COLO668 (cell line): ENCODE measurements at regions not wholly inside any gene's neighbourhood (a gene's known extent, or its start where the extent isn't known, plus 50 kb on each side); places are given as distances from the start of the nearest gene placed in this dataset.

ENCODE experiments used
- DNase-seq: peaks from one replicate; lab custom pipeline; 2025; ENCODE audit not compliant: unreplicated experiment; lab: John Stamatoyannopoulos, UW

GRCh38 chr7:52502281-52502680 lies 533.2 kb upstream of the POM121L12 start:
- no peak for DNase-seq

GRCh38 chr7:52501696-52502095 lies 533.7 kb upstream of the POM121L12 start:
- no peak for DNase-seq

GRCh38 chr7:52500841-52501240 lies 534.6 kb upstream of the POM121L12 start:
- DNase-seq: no peak

GRCh38 chr7:52498366-52498765 lies 537.1 kb upstream of the POM121L12 start:
- DNase-seq: no peak

- DNase-seq: no peak
Observed at GRCh38 chr7:52486267-52486666, 549.2 kb upstream of the POM121L12 start.

GRCh38 chr7:52482076-52482475 lies 553.4 kb upstream of the POM121L12 start:
- DNase-seq: no peak

GRCh38 chr7:52481571-52481970 lies 553.9 kb upstream of the POM121L12 start:
- no peak for DNase-seq

GRCh38 chr7:52479990-52480389 lies 555.4 kb upstream of the POM121L12 start:
- no peak for DNase-seq

- DNase-seq: no peak
Observed at GRCh38 chr7:52475001-52475582, 560.3 kb upstream of the POM121L12 start.

- no peak for DNase-seq
Observed at GRCh38 chr7:52473756-52474155, 561.7 kb upstream of the POM121L12 start.

GRCh38 chr7:52472006-52472620 lies 563.3 kb upstream of the POM121L12 start:
- no peak for DNase-seq

GRCh38 chr7:52465216-52465615 lies 570.2 kb upstream of the POM121L12 start:
- no peak for DNase-seq

GRCh38 chr7:52463341-52463740 lies 572.1 kb upstream of the POM121L12 start:
- no peak for DNase-seq

- no peak for DNase-seq
Observed at GRCh38 chr7:52462474-52462873, 573.0 kb upstream of the POM121L12 start.

- no peak for DNase-seq
Observed at GRCh38 chr7:52455571-52455970, 579.9 kb upstream of the POM121L12 start.

- DNase-seq: no peak
Observed at GRCh38 chr7:52450816-52451215, 584.6 kb upstream of the POM121L12 start.

GRCh38 chr7:52447581-52448180 lies 587.8 kb upstream of the POM121L12 start:
- DNase-seq: no peak

- DNase-seq: no peak
Observed at GRCh38 chr7:52436278-52436677, 599.2 kb upstream of the POM121L12 start.

- DNase-seq: no peak
Observed at GRCh38 chr7:52431082-52431815, 604.2 kb upstream of the POM121L12 start.

GRCh38 chr7:52423251-52423650 lies 612.2 kb upstream of the POM121L12 start:
- no peak for DNase-seq

- no peak for DNase-seq
Observed at GRCh38 chr7:52413051-52413450, 622.4 kb upstream of the POM121L12 start.

- DNase-seq: no peak
Observed at GRCh38 chr7:52410032-52410431, 625.4 kb upstream of the POM121L12 start.
